Sigmoid colon (tissue), 4 donors: ENCODE measurements at regions not wholly inside any gene's neighbourhood (a gene's known extent, or its start where the extent isn't known, plus 50 kb on each side); places are given as distances from the start of the nearest gene placed in this dataset.

Experiments used
- CTCF ChIP-seq, 4 experiments: fragments of 450-650 bp in 3 of 4; fragments of 200-600 bp in 1 of 4; IDR thresholded peaks; one replicate each; pipeline ENCODE4 v1.5.1; 2016 to 2019; ENCODE audit warnings: antibody characterized with exemption in 4 of 4, mild to moderate bottlenecking in 3 of 4, moderate library complexity in 2 of 4
- EP300 ChIP-seq, 4 donors: sonication (generic); formaldehyde crosslinking; IDR thresholded peaks; one replicate each; pipeline ENCODE4 v1.6.1; 2017; ENCODE audit warnings: antibody characterized with exemption in 4 of 4
- POLR2A ChIP-seq, 2 donors: fragments of 450-650 bp; IDR thresholded peaks; one replicate each; pipeline ENCODE4 v1.6.1; 2016; ENCODE audit warnings: antibody characterized with exemption in 2 of 2, mild to moderate bottlenecking in 2 of 2, moderate library complexity in 2 of 2

DNA sequence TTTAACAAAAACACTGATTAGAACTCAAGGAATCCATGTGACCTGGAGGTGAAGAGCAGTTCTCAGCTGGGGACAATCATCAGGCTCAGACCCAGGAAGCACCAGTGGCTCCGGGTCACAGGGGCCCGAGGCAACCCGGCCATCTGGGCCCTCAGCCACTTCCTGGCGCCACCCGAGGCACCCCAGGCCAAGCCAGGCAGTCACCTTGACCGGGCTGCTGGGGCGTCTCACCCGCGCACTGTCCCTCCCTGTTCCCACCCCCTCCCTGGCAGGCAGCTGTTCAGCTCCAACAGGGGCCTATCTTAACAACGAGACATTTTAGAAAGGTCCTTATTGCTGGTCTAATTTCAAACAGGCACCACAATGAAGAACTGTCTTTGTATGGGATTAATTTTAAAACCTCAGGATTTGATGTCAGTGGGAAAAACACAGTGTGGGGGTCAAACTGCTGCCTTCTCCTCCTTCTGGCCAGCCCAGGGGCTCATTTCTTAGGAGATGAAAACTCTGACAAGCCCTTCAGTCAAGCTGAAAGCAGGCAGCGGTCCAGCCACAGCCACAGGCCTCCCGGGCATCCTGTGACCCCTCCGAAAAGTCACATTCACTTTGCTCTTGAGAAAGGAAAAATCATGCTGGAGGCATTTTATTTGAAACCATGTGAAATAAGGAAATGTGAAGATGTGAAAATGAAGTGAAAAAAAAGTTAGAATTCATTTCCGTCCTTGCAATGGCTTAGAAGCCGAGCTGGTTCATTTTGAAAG is 83.3 kb downstream of the KCTD15 start:
- TF ChIP-seq CTCF (IDR thresholded peaks at IDR 0.05) (no peak), EP300 (IDR thresholded peaks at IDR 0.05) (no peak), POLR2A (IDR thresholded peaks at IDR 0.05) (no peak)
